Adrenal gland (tissue), 9 donors: ENCODE measurements at regions not wholly inside any gene's neighbourhood (a gene's known extent, or its start where the extent isn't known, plus 50 kb on each side); places are given as distances from the start of the nearest gene placed in this dataset.
A peak's percentile ranks its signal among the peaks of the same experiment; 100 is the strongest.

Experiments used
- DNase-seq, 7 donors: peaks; one replicate each; pipeline ENCODE4 v3.0.0-alpha.2; 2019 to 2020
- H3K27ac ChIP-seq, 5 donors: fragments of 200-600 bp; sonication (generic) in 4 of 5; 1 replicate in 3 of 5; 2 replicates in 2 of 5; pipeline versions ENCODE4 v1.5.1 to v1.8.0; 2016 to 2020; ENCODE audit warnings: mild to moderate bottlenecking in 1 of 5
- H3K27me3 ChIP-seq: fragments of 200-600 bp; 2 replicates; pipeline ENCODE4 v1.8.0; 2021
- H3K36me3 ChIP-seq, 2 donors: fragments of 200-600 bp; replicated peaks in 1 of 2; 1 replicate in 1 of 2; 2 replicates in 1 of 2; pipeline versions ENCODE4 v1.5.1 to v1.8.0; 2018 to 2022
- H3K4me1 ChIP-seq, 2 donors: fragments of 200-600 bp; replicated peaks in 1 of 2; 1 replicate in 1 of 2; 2 replicates in 1 of 2; pipeline versions ENCODE4 v1.5.1 to v1.8.0; 2018 to 2021
- H3K4me3 ChIP-seq, 4 donors: fragments of 200-600 bp; sonication (generic) in 3 of 4; one replicate each; pipeline ENCODE4 v1.5.1; 2016 to 2018
- H3K9me3 ChIP-seq, 3 donors: fragments of 200-600 bp; sonication (generic) in 1 of 3; replicated peaks in 1 of 3; 1 replicate in 2 of 3; 2 replicates in 1 of 3; pipeline versions ENCODE4 v1.5.1 to v1.8.0; 2016 to 2021
- CTCF ChIP-seq, 6 experiments: fragments of 450-650 bp in 4 of 6; fragments of 200-600 bp in 2 of 6; sonication (generic) in 1 of 6; IDR thresholded peaks; 1 replicate in 5 of 6; 2 replicates in 1 of 6; pipeline versions ENCODE4 v1.5.1 to v1.8.0; 2016 to 2021; ENCODE audit warnings: antibody characterized with exemption in 6 of 6, mild to moderate bottlenecking in 2 of 6, moderate library complexity in 1 of 6
- POLR2A ChIP-seq, 2 donors: fragments of 450-650 bp; IDR thresholded peaks; one replicate each; pipeline ENCODE4 v1.6.1; 2017; ENCODE audit warnings: antibody characterized with exemption in 2 of 2, mild to moderate bottlenecking in 2 of 2, moderate library complexity in 1 of 2
- WGBS, 4 donors: extraction: QIAGEN DNeasy Blood & Tissue Kit in 2 of 4; methylation state at CpG; one replicate each; pipeline versions ENCODE4 v1.1.5 to v1.1.7; 2013 to 2017; 5-methylcytosine and 5-hydroxymethylcytosine counted together
- intact Hi-C, 2 donors: fragments of 100-400 bp; cut with DNase I; formaldehyde crosslinking; loops; one replicate each; pipeline versions ENCODE4 v1.14.1 to v1.15.0; 2022 to 2023
- donor health status: healthy with polysubstance abuse.
- donor health status: Bipolar disorder and iron deficiency.
- donor health status: DM: yes; HTN: yes; CAD: no.
- donor health status: DM: no; HTN: no; CAD: no.
- donor health status: DM: no; HTN: no; CAD: no.

- peaks cover 7 to 12% of the 10 kb centered on the region in 2 donors for H3K4me1 ChIP-seq
- H3K27ac ChIP-seq: no peak overlapping the region
- intact Hi-C loops: no loop called here
- no peaks in the 10 kb centered on the region for H3K36me3 ChIP-seq
- no peaks in the 10 kb centered on the region for H3K27me3 ChIP-seq
- DNase-seq: no peak
- TF ChIP-seq CTCF (IDR thresholded peaks at IDR 0.05) (no peak), POLR2A (IDR thresholded peaks at IDR 0.05) (no peak)
- H3K4me3 ChIP-seq: no peak overlapping the region
- H3K9me3 ChIP-seq: peaks cover 0 to 5% (median 0%) of the 10 kb centered on the region in 3 donors
- WGBS, 4 donors: 90 to 95% (median 92%) methylated on average over 4 of the region's 4 CpGs
These were observed 531.2 kb downstream of the KCNA4 start for GRCh38 chr11:29485641-29486040.

GRCh38 chr11:29484548-29484947, 532.3 kb downstream of the KCNA4 start:
- H3K27ac ChIP-seq: no peak overlapping the region
- no peak overlapping the region for H3K4me3 ChIP-seq
- TF ChIP-seq CTCF (IDR thresholded peaks at IDR 0.05) (no peak), POLR2A (IDR thresholded peaks at IDR 0.05) (no peak)
- intact Hi-C loops: no loop called here
- peaks cover 8 to 17% of the 10 kb centered on the region in 2 donors for H3K4me1 ChIP-seq
- DNase-seq: no peak
- peaks cover 0 to 5% (median 0%) of the 10 kb centered on the region in 3 donors for H3K9me3 ChIP-seq
- 89 to 95% (median 92%) methylated on average over 1 of the region's 1 CpG for WGBS, 4 donors
- no peaks in the 10 kb centered on the region for H3K27me3 ChIP-seq
- no peaks in the 10 kb centered on the region for H3K36me3 ChIP-seq

- Histone ChIP-seq H3K27ac (peak overlapping the region in 2 of 5 donors; percentile 39 to 80), H3K27me3 (no peaks in the 10 kb centered on the region), H3K4me1 (peaks cover 8 to 17% of the 10 kb centered on the region in 2 donors), H3K4me3 (no peak overlapping the region), H3K36me3 (no peaks in the 10 kb centered on the region), H3K9me3 (peaks cover 0 to 5% (median 0%) of the 10 kb centered on the region in 3 donors)
- no peak for DNase-seq
- 50 to 65% (median 57%) methylated on average over 2 of the region's 2 CpGs for WGBS, 4 donors
- intact Hi-C loops: no loop called here
- no peak for TF ChIP-seq CTCF (IDR thresholded peaks at IDR 0.05)
- TF ChIP-seq POLR2A (IDR thresholded peaks at IDR 0.05): no peak
These were observed 533.0 kb downstream of the KCNA4 start for GRCh38 chr11:29483831-29484230.

GRCh38 chr11:29482510-29482909, 534.3 kb downstream of the KCNA4 start:
- intact Hi-C loops: no loop called here
- no peaks in the 10 kb centered on the region for H3K27me3 ChIP-seq
- H3K9me3 ChIP-seq: peaks cover 0 to 5% (median 0%) of the 10 kb centered on the region in 3 donors
- no peaks in the 10 kb centered on the region for H3K36me3 ChIP-seq
- no peak overlapping the region for H3K4me3 ChIP-seq
- peak overlapping the region; percentile 62 to 80 (median 74) for H3K27ac ChIP-seq
- no peak for DNase-seq
- H3K4me1 ChIP-seq: peaks cover 8 to 17% of the 10 kb centered on the region in 2 donors
- 80 to 86% (median 83%) methylated on average over 4 of the region's 4 CpGs for WGBS, 4 donors
- TF ChIP-seq CTCF (IDR thresholded peaks at IDR 0.05) (no peak), POLR2A (IDR thresholded peaks at IDR 0.05) (no peak)
